ENCODE measurements at regions not wholly inside any gene's neighbourhood (a gene's known extent, or its start where the extent isn't known, plus 50 kb on each side); places are given as distances from the start of the nearest gene placed in this dataset.

DNA sequence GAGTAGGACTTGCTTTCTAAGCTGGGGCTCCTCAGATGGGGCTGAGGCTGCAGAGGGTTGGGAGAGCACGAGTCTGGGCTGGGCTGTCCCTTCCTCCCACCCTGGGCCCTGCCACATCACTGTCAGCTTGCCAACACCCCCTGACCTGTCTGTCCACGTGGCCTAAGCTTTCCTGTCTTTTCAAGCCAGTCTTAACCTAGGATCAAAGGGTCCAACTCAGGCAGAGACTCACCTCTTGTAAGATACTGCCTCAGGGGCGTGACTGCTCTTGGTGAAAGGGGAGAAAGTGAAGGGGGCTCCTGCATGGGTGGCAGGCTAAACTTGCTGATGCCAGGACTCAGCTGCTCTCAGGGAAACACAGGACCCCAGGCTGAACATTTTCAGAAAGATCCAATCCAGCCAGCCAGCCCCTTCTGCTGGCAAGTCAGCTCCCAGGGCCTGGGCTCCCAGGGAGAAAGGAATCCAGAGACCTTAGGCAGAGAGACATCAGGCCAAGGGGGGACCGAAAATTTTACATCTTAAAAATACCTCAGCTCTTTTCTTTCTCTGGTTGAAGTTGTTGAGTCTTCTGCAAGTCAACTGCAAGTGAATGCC is 144.2 kb upstream of the ID2 start:
- TF ChIP-seq PAX5 (IDR thresholded peaks at IDR 0.05; ENCODE audit: insufficient read depth, low read length, severe bottlenecking) (no peak), POU2F2 (IDR thresholded peaks at IDR 0.05; ENCODE audit: low read depth, low read length) (no peak), TAF1 (IDR thresholded peaks at IDR 0.05; ENCODE audit: low read depth, low read length) (no peak), POLR2A (IDR thresholded peaks at IDR 0.05; ENCODE audit: low read depth, low read length) (no peak), SPI1 (IDR thresholded peaks at IDR 0.05; ENCODE audit: low read depth, low read length) (no peak)
- FAIRE-seq: no peak
- DNase-seq (ENCODE audit: insufficient read length, low spot score): no peak

DNA sequence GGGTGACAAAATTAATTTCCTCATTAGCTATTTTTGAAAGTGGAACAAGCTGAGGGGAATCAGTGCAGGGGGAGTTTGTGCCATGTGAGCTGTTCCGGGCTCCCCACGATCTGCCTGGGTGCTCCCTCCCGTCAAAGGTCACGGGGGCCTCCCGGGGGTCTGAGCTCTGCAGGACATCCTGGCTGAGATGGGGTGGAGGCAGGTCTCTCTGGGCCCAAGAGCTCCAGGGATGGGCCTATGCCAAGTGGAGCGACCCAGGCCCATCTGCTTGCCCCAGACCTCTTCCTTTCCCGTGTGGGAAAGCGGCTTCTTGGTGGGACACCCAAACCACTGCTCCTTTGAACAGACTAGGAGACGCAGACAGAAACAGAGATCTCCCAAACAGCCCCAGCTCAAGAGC is 143.3 kb upstream of the ID2 start:
- DNase-seq (ENCODE audit: insufficient read length, low spot score) (no peak), FAIRE-seq (no peak)
- TF ChIP-seq TAF1 (IDR thresholded peaks at IDR 0.05; ENCODE audit: low read depth, low read length): no peak

DNA sequence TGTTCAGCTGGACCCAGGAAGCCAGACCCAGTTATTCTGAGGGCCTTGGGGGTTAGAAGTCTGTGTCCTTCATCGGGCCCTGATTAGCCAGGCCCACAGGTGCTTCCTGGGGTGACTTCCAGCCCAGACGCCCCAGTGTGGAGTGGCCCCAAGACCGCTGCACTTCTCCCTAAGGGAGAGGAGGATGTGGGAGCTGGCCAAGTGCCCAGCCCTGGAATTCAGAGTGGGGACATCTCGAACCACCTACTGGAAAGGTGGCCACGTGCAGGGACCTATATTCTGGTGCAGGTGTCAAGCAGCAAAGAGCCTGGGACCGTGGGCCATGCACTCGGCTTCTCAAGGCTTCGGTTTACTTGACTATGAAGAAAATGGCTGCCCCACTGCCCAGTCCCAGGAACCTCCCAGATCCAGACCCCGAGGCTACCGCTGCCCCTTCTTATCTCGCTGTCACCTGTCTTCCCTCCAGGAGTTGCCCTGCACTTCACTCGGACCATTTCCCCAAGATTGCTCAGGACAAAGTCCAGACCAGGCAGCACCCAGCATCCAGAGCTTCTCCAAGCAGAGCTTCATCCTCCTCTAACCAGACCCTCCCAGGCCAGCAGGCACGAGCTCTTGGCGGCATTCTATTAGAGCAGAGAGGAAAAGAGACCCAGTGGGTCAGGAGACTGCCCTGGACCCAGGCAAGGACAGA is 142.8 kb upstream of the ID2 start:
- TF ChIP-seq POLR2AphosphoS5 (IDR thresholded peaks at IDR 0.05; ENCODE audit: low read depth, low read length): no peak
- no peak for TF ChIP-seq POLR2A (IDR thresholded peaks at IDR 0.05; ENCODE audit: low read depth, low read length)
- no peak for TF ChIP-seq TAF1 (IDR thresholded peaks at IDR 0.05; ENCODE audit: low read depth, low read length)
- no peak for TF ChIP-seq POU2F2 (IDR thresholded peaks at IDR 0.05; ENCODE audit: low read depth, low read length)
- no peak for TF ChIP-seq SPI1 (IDR thresholded peaks at IDR 0.05; ENCODE audit: low read depth, low read length)
- no peak for TF ChIP-seq PAX5 (IDR thresholded peaks at IDR 0.05; ENCODE audit: insufficient read depth, low read length, severe bottlenecking)
- DNase-seq (ENCODE audit: insufficient read length, low spot score) (no peak), FAIRE-seq (no peak)

DNA sequence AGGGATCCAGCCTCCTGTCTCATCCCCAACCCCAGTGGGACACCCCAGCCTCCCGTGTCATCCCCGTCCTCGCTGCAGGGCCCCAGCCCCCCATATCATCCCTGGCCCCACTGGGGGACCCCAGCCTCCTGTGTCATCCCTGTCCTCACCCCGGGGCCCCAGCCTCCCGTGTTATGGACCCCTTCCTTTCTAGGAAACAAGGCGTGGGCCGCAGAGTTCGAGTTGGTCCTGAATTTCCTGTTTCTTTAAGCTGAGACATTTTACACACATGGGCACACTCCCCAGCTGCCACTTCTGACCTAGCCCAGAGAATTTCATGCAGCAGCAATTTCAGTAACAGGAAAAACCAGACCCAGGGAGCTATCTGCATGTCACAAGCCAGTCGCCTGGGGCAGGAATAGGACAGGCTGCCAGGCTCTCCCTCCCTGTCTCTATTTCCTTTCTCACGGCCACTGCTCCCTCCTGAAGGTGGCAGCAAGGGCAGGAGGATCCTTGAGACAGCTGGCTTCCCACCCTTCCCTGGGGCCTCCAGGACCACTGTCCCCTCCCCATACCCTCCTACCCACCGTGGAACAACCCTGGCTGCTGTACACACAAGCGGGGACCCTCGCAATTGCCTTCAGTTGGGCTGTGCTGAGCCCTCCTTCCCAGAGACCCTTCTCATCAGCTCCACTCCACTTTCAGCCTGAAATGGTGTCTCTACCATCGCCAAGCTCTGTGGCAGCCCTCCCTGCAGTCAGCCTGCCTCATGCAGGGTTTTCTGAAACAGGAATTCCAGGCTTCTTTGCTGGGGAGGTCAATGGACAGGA is 141.9 kb upstream of the ID2 start:
- no peak for TF ChIP-seq TAF1 (IDR thresholded peaks at IDR 0.05; ENCODE audit: low read depth, low read length)
- TF ChIP-seq PAX5 (IDR thresholded peaks at IDR 0.05; ENCODE audit: insufficient read depth, low read length, severe bottlenecking): no peak
- no peak for TF ChIP-seq POLR2AphosphoS5 (IDR thresholded peaks at IDR 0.05; ENCODE audit: low read depth, low read length)
- no peak for TF ChIP-seq SPI1 (IDR thresholded peaks at IDR 0.05; ENCODE audit: low read depth, low read length)
- no peak for TF ChIP-seq POLR2A (IDR thresholded peaks at IDR 0.05; ENCODE audit: low read depth, low read length)
- TF ChIP-seq POU2F2 (IDR thresholded peaks at IDR 0.05; ENCODE audit: low read depth, low read length): no peak
- DNase-seq (ENCODE audit: insufficient read length, low spot score): no peak
- no peak for FAIRE-seq

DNA sequence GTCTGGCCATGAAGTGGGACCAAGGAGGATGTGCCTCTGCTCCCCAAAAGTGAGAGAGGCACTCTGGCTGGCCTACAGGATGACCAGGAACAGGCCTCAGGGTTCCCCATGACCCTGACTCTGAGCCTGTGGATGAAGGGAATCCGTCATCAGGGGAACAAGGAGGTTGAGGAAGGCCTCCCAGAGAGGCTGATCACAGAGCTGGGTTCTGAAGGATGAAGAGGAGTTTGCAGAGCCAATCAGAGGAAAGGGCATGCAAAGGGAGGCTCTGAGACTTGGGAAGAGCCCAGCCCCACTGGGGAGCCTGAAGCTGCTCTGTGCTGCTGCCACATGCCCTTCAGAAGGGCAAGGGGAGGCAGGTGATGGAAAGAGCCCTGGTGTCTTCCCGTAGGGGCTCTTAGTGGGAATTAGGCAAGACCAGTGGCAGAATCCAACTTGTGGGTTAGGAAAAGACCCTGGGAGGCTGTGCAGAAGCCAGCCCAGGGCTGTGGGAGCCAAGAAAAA is 141.3 kb upstream of the ID2 start:
- no peak for TF ChIP-seq POU2F2 (IDR thresholded peaks at IDR 0.05; ENCODE audit: low read depth, low read length)
- TF ChIP-seq POLR2AphosphoS5 (IDR thresholded peaks at IDR 0.05; ENCODE audit: low read depth, low read length): no peak
- no peak for TF ChIP-seq TAF1 (IDR thresholded peaks at IDR 0.05; ENCODE audit: low read depth, low read length)
- no peak for TF ChIP-seq SPI1 (IDR thresholded peaks at IDR 0.05; ENCODE audit: low read depth, low read length)
- no peak for TF ChIP-seq POLR2A (IDR thresholded peaks at IDR 0.05; ENCODE audit: low read depth, low read length)
- no peak for TF ChIP-seq PAX5 (IDR thresholded peaks at IDR 0.05; ENCODE audit: insufficient read depth, low read length, severe bottlenecking)
- FAIRE-seq: no peak
- DNase-seq (ENCODE audit: insufficient read length, low spot score): no peak

DNA sequence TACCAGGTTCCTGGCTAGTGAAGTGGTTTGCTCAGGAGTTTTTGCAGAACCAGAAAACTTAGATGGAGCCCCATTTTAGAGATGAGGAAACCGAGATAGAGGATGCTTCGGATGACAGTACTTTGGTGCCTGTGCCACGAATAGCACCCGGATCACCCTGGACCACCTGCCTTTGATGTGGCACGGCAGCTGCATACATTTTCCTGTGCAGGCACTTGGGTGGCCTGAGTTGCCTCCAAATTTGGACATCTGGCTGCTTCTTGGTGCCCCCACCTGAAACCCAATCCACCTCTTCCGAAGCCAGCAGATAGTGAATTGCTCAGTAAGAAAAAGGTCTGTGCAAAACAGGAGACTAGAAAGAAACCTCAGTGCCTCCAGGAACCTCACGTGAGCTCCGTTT is 140.6 kb upstream of the ID2 start:
- TF ChIP-seq POLR2A (IDR thresholded peaks at IDR 0.05; ENCODE audit: low read depth, low read length): no peak
- no peak for TF ChIP-seq TAF1 (IDR thresholded peaks at IDR 0.05; ENCODE audit: low read depth, low read length)
- no peak for TF ChIP-seq POU2F2 (IDR thresholded peaks at IDR 0.05; ENCODE audit: low read depth, low read length)
- TF ChIP-seq PAX5 (IDR thresholded peaks at IDR 0.05; ENCODE audit: insufficient read depth, low read length, severe bottlenecking): no peak
- no peak for TF ChIP-seq SPI1 (IDR thresholded peaks at IDR 0.05; ENCODE audit: low read depth, low read length)
- TF ChIP-seq POLR2AphosphoS5 (IDR thresholded peaks at IDR 0.05; ENCODE audit: low read depth, low read length): no peak
- FAIRE-seq (no peak), DNase-seq (ENCODE audit: insufficient read length, low spot score) (no peak)

DNA sequence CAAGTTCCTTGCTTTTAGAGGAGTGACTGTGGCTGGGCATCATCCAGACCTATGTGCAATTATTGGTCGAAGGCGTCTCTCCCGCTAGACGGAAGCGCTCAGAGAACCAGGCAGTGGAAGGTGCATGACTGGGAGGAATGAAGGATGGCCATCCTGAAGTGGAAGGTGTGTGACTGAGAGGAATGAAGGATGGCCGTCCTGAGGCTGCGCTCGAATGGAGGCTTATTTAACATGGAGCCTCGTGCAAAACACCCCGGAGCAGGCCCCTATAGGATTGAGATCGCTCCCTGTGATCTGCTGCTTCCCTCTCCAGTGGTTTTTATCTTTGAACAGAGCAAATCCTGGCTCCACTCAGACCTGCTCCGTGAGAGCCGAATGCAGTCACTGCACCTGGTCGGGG is 140.2 kb upstream of the ID2 start:
- DNase-seq (ENCODE audit: insufficient read length, low spot score) (no peak), FAIRE-seq (no peak)
- TF ChIP-seq POU2F2 (IDR thresholded peaks at IDR 0.05; ENCODE audit: low read depth, low read length): no peak

DNA sequence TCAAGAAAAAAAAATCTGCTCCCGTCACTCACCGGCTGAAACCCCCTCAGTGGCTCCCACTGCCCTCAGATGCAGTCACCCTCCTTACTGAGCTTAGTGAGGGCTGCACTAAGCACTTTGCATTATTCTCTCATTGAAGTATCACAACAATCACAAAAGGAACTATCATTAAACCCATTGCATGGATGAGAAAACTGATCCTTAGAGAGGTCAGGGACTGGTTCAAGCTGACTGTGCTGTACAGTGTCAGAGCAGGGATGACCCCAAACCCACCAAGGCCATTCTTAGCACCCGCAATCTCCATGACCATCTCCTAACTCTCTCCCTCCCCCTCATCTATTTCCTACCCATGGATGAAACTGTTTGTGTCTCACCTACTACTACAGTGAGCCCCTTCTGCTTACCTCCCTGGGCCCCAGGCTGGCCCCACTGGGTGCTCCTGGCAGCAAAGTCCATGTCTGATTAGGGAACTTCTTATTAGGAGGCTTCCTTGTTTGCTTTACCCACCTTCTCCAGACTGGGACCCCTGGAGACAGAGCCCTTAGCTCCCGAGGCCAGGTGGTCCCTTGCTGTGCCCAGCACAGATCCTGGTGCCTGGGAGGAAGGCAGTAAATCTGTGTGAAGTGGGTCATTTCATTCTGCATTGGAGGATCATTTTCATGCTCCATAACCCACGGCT is 139.3 kb upstream of the ID2 start:
- no peak for FAIRE-seq
- no peak for DNase-seq (ENCODE audit: insufficient read length, low spot score)
- TF ChIP-seq PAX5 (IDR thresholded peaks at IDR 0.05; ENCODE audit: insufficient read depth, low read length, severe bottlenecking) (no peak), POLR2AphosphoS5 (IDR thresholded peaks at IDR 0.05; ENCODE audit: low read depth, low read length) (no peak), POLR2A (IDR thresholded peaks at IDR 0.05; ENCODE audit: low read depth, low read length) (no peak), TAF1 (IDR thresholded peaks at IDR 0.05; ENCODE audit: low read depth, low read length) (no peak), SPI1 (IDR thresholded peaks at IDR 0.05; ENCODE audit: low read depth, low read length) (no peak), POU2F2 (IDR thresholded peaks at IDR 0.05; ENCODE audit: low read depth, low read length) (no peak)

DNA sequence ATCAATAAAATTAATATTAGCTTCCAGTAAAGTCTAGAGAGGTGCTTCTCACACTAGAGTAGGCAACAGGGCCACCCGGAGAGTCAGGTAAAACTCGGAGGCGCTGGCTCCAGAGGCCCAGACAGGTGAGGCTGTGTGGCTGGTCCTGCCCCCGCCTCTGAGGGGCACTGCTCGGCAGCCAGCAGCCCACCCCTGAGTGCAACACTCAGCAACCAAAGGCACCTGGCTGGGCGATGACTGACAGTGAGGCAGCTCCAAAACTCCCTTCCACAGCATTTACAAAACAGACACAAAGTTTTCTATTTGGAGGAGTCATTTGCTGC is 138.8 kb upstream of the ID2 start:
- DNase-seq (ENCODE audit: insufficient read length, low spot score) (no peak), FAIRE-seq (no peak)
- no peak for TF ChIP-seq PAX5 (IDR thresholded peaks at IDR 0.05; ENCODE audit: insufficient read depth, low read length, severe bottlenecking)
- no peak for TF ChIP-seq TAF1 (IDR thresholded peaks at IDR 0.05; ENCODE audit: low read depth, low read length)
- no peak for TF ChIP-seq SPI1 (IDR thresholded peaks at IDR 0.05; ENCODE audit: low read depth, low read length)
- no peak for TF ChIP-seq POLR2AphosphoS5 (IDR thresholded peaks at IDR 0.05; ENCODE audit: low read depth, low read length)
- TF ChIP-seq POLR2A (IDR thresholded peaks at IDR 0.05; ENCODE audit: low read depth, low read length): no peak
- TF ChIP-seq POU2F2 (IDR thresholded peaks at IDR 0.05; ENCODE audit: low read depth, low read length): no peak

Measured in GM12891 (cell line).